GM18951 (cell line): ENCODE measurements at regions not wholly inside any gene's neighbourhood (a gene's known extent, or its start where the extent isn't known, plus 50 kb on each side); places are given as distances from the start of the nearest gene placed in this dataset.

Source experiments
- POLR2A ChIP-seq: IDR thresholded peaks from 4 replicates; pipeline ENCODE4 v1.6.1; 2011; ENCODE audit warnings: mild to moderate bottlenecking; ENCODE audit not compliant: insufficient read length, insufficient read depth; ENCODE audit errors: extremely low read depth
- in situ Hi-C: fragments of 300-500 bp; cut with MboI; formaldehyde crosslinking; loops from one replicate; pipeline ENCODE4 v1.12.0; 2022; ENCODE audit warnings: low sequenced_read_pairs, mixed read lengths, inconsistent platforms; ENCODE audit not compliant: unreplicated experiment

- in situ Hi-C loops: no loop called here
- no peak for TF ChIP-seq POLR2A
These were observed 92.9 kb upstream of the EGLN3 start for GRCh38 chr14:34043627-34044372.

- in situ Hi-C loops: no loop called here
- no peak for TF ChIP-seq POLR2A
These were observed 90.3 kb upstream of the EGLN3 start for GRCh38 chr14:34041220-34041619.

GRCh38 chr14:34040766-34041165, 89.9 kb upstream of the EGLN3 start:
- TF ChIP-seq POLR2A: no peak
- in situ Hi-C loops: no loop called here

- in situ Hi-C loops: no loop called here
- TF ChIP-seq POLR2A: no peak
These were observed 88.7 kb upstream of the EGLN3 start for GRCh38 chr14:34039428-34040047.

- no peak for TF ChIP-seq POLR2A
- in situ Hi-C loops: no loop called here
These were observed 87.6 kb upstream of the EGLN3 start for GRCh38 chr14:34038358-34039057.

GRCh38 chr14:34036319-34036766, 85.5 kb upstream of the EGLN3 start:
- in situ Hi-C loops: no loop called here
- no peak for TF ChIP-seq POLR2A

- in situ Hi-C loops: no loop called here
These were observed 85.0 kb upstream of the EGLN3 start for GRCh38 chr14:34035934-34036250.

GRCh38 chr14:34035177-34035933, 84.5 kb upstream of the EGLN3 start:
- TF ChIP-seq POLR2A: no peak
- in situ Hi-C loops: no loop called here

More at GRCh38 chr14:34035934-34036250, 85.0 kb upstream of the EGLN3 start:
- TF ChIP-seq POLR2A: no peak

- in situ Hi-C loops: no loop called here
- TF ChIP-seq POLR2A: no peak
These were observed 83.7 kb upstream of the EGLN3 start for GRCh38 chr14:34034447-34035176.

- in situ Hi-C loops: no loop called here
These were observed 81.8 kb upstream of the EGLN3 start for GRCh38 chr14:34032720-34033119.

GRCh38 chr14:34030864-34031263, 80.0 kb upstream of the EGLN3 start:
- in situ Hi-C loops: no loop called here
- TF ChIP-seq POLR2A: no peak

More at GRCh38 chr14:34032720-34033119, 81.8 kb upstream of the EGLN3 start:
- no peak for TF ChIP-seq POLR2A

- in situ Hi-C loops: no loop called here
- TF ChIP-seq POLR2A: no peak
These were observed 79.1 kb upstream of the EGLN3 start for GRCh38 chr14:34029921-34030334.
